GM23338 (cell line): ENCODE measurements at regions not wholly inside any gene's neighbourhood (a gene's known extent, or its start where the extent isn't known, plus 50 kb on each side); places are given as distances from the start of the nearest gene placed in this dataset.
A peak's percentile ranks its signal among the peaks of the same experiment; 100 is the strongest.

Source experiments
- ATAC-seq: fragments of 200-7000 bp; cut with Tn5 transposase; 3 replicates; pipeline ENCODE4 v1.9.1; 2020
- DNase-seq: peaks from one replicate; pipeline ENCODE4 v3.0.0-alpha.2; 2015; ENCODE audit warnings: low spot score
- H2AFZ ChIP-seq: fragments of 200-600 bp; sonication (generic); 2 replicates; pipeline ENCODE4 v1.8.0; 2016; ENCODE audit warnings: antibody characterized with exemption, mild to moderate bottlenecking, moderate library complexity
- H3F3A ChIP-seq: fragments of 200-600 bp; sonication (generic); replicated peaks from 2 replicates; pipeline ENCODE4 v1.8.0; 2017; ENCODE audit warnings: antibody characterized with exemption, mixed run types, low read depth
- H3K27ac ChIP-seq: fragments of 200-600 bp; sonication (generic); 2 replicates; pipeline ENCODE4 v1.6.1; 2016; ENCODE audit warnings: low read depth
- H3K27me3 ChIP-seq: fragments of 200-600 bp; sonication (generic); 2 replicates; pipeline ENCODE4 v1.8.0; 2016; ENCODE audit warnings: mild to moderate bottlenecking, mixed run types, moderate library complexity; ENCODE audit not compliant: insufficient read depth
- H3K36me3 ChIP-seq: fragments of 200-600 bp; sonication (generic); 2 replicates; pipeline ENCODE4 v1.8.0; 2016; ENCODE audit warnings: mild to moderate bottlenecking; ENCODE audit not compliant: insufficient read depth
- H3K4me1 ChIP-seq: fragments of 200-600 bp; sonication (generic); 2 replicates; pipeline ENCODE4 v1.8.0; 2016; ENCODE audit warnings: mild to moderate bottlenecking, moderate library complexity; ENCODE audit not compliant: insufficient read depth
- H3K4me2 ChIP-seq: fragments of 200-600 bp; sonication (generic); 2 replicates; pipeline ENCODE4 v1.7.1; 2017; ENCODE audit warnings: mixed run types
- H3K4me3 ChIP-seq: fragments of 200-600 bp; sonication (generic); 2 replicates; pipeline ENCODE4 v1.6.1; 2016; ENCODE audit warnings: mixed run types
- H3K79me2 ChIP-seq: fragments of 200-600 bp; sonication (generic); replicated peaks from 2 replicates; pipeline ENCODE4 v1.8.0; 2017; ENCODE audit warnings: mild to moderate bottlenecking; ENCODE audit not compliant: insufficient read depth
- H3K9me2 ChIP-seq: fragments of 200-600 bp; sonication (generic); 2 replicates; pipeline ENCODE4 v1.8.0; 2017; ENCODE audit not compliant: insufficient read depth
- H4K20me1 ChIP-seq: fragments of 200-600 bp; sonication (generic); replicated peaks from 2 replicates; pipeline ENCODE4 v1.8.0; 2017; ENCODE audit warnings: mild to moderate bottlenecking; ENCODE audit not compliant: insufficient read depth
- H3K27ac Mint-ChIP-seq: 2 replicates; pipeline ENCODE4 v1.8.0; 2020; ENCODE audit warnings: inconsistent platforms, mild to moderate bottlenecking, moderate library complexity, mixed read lengths
- H3K27me3 Mint-ChIP-seq: 3 replicates; pipeline ENCODE4 v1.8.0; 2022; ENCODE audit warnings: low read depth, mild to moderate bottlenecking, moderate library complexity, mixed read lengths, inconsistent platforms; ENCODE audit not compliant: insufficient read depth, poor library complexity
- H3K36me3 Mint-ChIP-seq: 3 replicates; pipeline ENCODE4 v1.8.0; 2021; ENCODE audit warnings: low read depth, mild to moderate bottlenecking, inconsistent platforms, moderate library complexity, mixed read lengths
- H3K4me1 Mint-ChIP-seq: 3 replicates; pipeline ENCODE4 v1.8.0; 2020; ENCODE audit warnings: mild to moderate bottlenecking, inconsistent platforms, mixed read lengths
- H3K4me3 Mint-ChIP-seq: 3 replicates; pipeline ENCODE4 v1.8.0; 2021; ENCODE audit warnings: moderate library complexity, mild to moderate bottlenecking, inconsistent platforms, mixed read lengths
- H3K9me3 Mint-ChIP-seq: 3 replicates; pipeline ENCODE4 v1.8.0; 2020; ENCODE audit warnings: moderate library complexity, mild to moderate bottlenecking, inconsistent platforms, mixed read lengths
- CREB1 ChIP-seq: fragments of 250-450 bp; sonication (Bioruptor Pico); IDR thresholded peaks from 2 replicates; pipeline ENCODE4 v1.5.0; 2020; ENCODE audit warnings: low read depth, mild to moderate bottlenecking, moderate library complexity
- ETS1 ChIP-seq: IDR thresholded peaks from 2 replicates; pipeline ENCODE4 v1.6.1; 2016; ENCODE audit warnings: antibody characterized with exemption
- NANOG ChIP-seq: IDR thresholded peaks from 2 replicates; pipeline ENCODE4 v1.6.1; 2016; ENCODE audit warnings: antibody characterized with exemption, borderline replicate concordance
- ZNF114 ChIP-seq: fragments of 250-450 bp; sonication (Bioruptor Pico); IDR thresholded peaks from 2 replicates; pipeline ENCODE4 v1.5.0; 2020; ENCODE audit warnings: mild to moderate bottlenecking, moderate library complexity
- ZNF331 ChIP-seq: fragments of 250-450 bp; sonication (Bioruptor Pico); IDR thresholded peaks from 2 replicates; pipeline ENCODE4 v1.5.0; 2020; ENCODE audit warnings: low read depth, mild to moderate bottlenecking, moderate library complexity
- ZNF462 ChIP-seq: fragments of 250-450 bp; sonication (Bioruptor Pico); IDR thresholded peaks from 2 replicates; pipeline ENCODE4 v1.5.0; 2020; ENCODE audit warnings: mild to moderate bottlenecking, moderate library complexity

- TF ChIP-seq ETS1 (no peak), CREB1 (no peak)
These were observed 285.2 kb downstream of the PTGER3 start (continued) for GRCh38 chr1:70762386-70762785.

GRCh38 chr1:70764747-70765146, 282.9 kb downstream of the PTGER3 start:
- no peak overlapping the region for H3K27ac Mint-ChIP-seq

More at GRCh38 chr1:70764747-70765146, 282.9 kb downstream of the PTGER3 start:
- Histone ChIP-seq H2AFZ (peak overlapping the region; percentile 34; the same call in 1 of the 2 replicates), H3K79me2 (no peaks in the 10 kb centered on the region), H3K4me2 (no peak overlapping the region), H3K4me3 (no peak overlapping the region), H3K9me2 (no peaks in the 10 kb centered on the region), H4K20me1 (no peaks in the 10 kb centered on the region), H3K27ac (no peak overlapping the region), H3F3A (no peaks in the 10 kb centered on the region), H3K4me1 (no peaks in the 10 kb centered on the region), H3K27me3 (no peaks in the 10 kb centered on the region), H3K36me3 (no peaks in the 10 kb centered on the region)
- H3K9me3 Mint-ChIP-seq = no peaks in the 10 kb centered on the region
- TF ChIP-seq ZNF331 = no peak
- no peak for TF ChIP-seq ZNF462 (CRISPR knock-in tag)
- TF ChIP-seq NANOG = no peak
- no peak for TF ChIP-seq ZNF114 (CRISPR knock-in tag)
- no peaks in the 10 kb centered on the region for H3K4me1 Mint-ChIP-seq
- no peaks in the 10 kb centered on the region for H3K27me3 Mint-ChIP-seq
- no peak for DNase-seq
- H3K4me3 Mint-ChIP-seq = no peak overlapping the region
- ATAC-seq = no peak
- no peaks in the 10 kb centered on the region for H3K36me3 Mint-ChIP-seq
